Keratinocyte (primary cell): ENCODE measurements at regions not wholly inside any gene's neighbourhood (a gene's known extent, or its start where the extent isn't known, plus 50 kb on each side); places are given as distances from the start of the nearest gene placed in this dataset.
A peak's percentile ranks its signal among the peaks of the same experiment; 100 is the strongest.

Experiments used
- DNase-seq: peaks from one replicate; pipeline ENCODE4 v3.0.0-alpha.2; 2011; ENCODE audit warnings: low read depth, missing footprints, low spot score
- FAIRE-seq: peaks from 2 replicates; lab custom pipeline; 2011; peaks lifted over from hg19 to GRCh38; lab: Jason Lieb, UNC
- H2AFZ ChIP-seq: 2 replicates; pipeline ENCODE4 v1.6.0; 2012; ENCODE audit warnings: low read length, control low read depth, inconsistent platforms; ENCODE audit not compliant: control insufficient read depth
- H3K27ac ChIP-seq: 2 replicates; pipeline ENCODE4 v1.5.1; 2011; ENCODE audit warnings: low read length; ENCODE audit not compliant: control insufficient read depth, insufficient read depth
- H3K27me3 ChIP-seq: 3 replicates; pipeline ENCODE4 v1.6.0; 2011; ENCODE audit warnings: low read length; ENCODE audit not compliant: control insufficient read depth, insufficient read depth; ENCODE audit errors: extremely low read depth
- H3K36me3 ChIP-seq, 2 experiments: 2 replicates in 1 of 2; 3 replicates in 1 of 2; pipeline ENCODE4 v1.5.1; 2011; ENCODE audit warnings: low read length in 2 of 2, mild to moderate bottlenecking in 1 of 2; ENCODE audit not compliant: control insufficient read depth in 2 of 2, insufficient read depth in 2 of 2; ENCODE audit errors: extremely low read depth in 1 of 2
- H3K4me1 ChIP-seq: 3 replicates; pipeline ENCODE4 v1.5.1; 2011; ENCODE audit warnings: low read length; ENCODE audit not compliant: control insufficient read depth, insufficient read depth; ENCODE audit errors: extremely low read depth
- H3K4me2 ChIP-seq: 3 replicates; pipeline ENCODE4 v1.6.0; 2011; ENCODE audit warnings: low read depth, low read length; ENCODE audit not compliant: control insufficient read depth, insufficient read depth; ENCODE audit errors: extremely low read depth
- H3K4me3 ChIP-seq, 3 experiments: fragments of 200-600 bp in 1 of 3; sonication (generic) in 1 of 3; 2 replicates in 2 of 3; 3 replicates in 1 of 3; pipeline ENCODE4 v1.5.1; 2011 to 2016; ENCODE audit warnings: low read length in 3 of 3, mild to moderate bottlenecking in 3 of 3, control low read depth in 2 of 3, inconsistent platforms in 1 of 3, low read depth in 1 of 3, mixed read lengths in 1 of 3, mixed run types in 1 of 3, moderate library complexity in 1 of 3; ENCODE audit not compliant: control insufficient read depth in 2 of 3, insufficient read depth in 2 of 3; ENCODE audit errors: extremely low read depth in 1 of 3
- H3K79me2 ChIP-seq: 2 replicates; pipeline ENCODE4 v1.6.0; 2012; ENCODE audit warnings: low read length; ENCODE audit not compliant: control insufficient read depth, insufficient read depth
- H3K9ac ChIP-seq: 3 replicates; pipeline ENCODE4 v1.6.0; 2011; ENCODE audit warnings: low read length; ENCODE audit not compliant: control insufficient read depth, insufficient read depth; ENCODE audit errors: extremely low read depth
- H3K9me1 ChIP-seq: 3 replicates; pipeline ENCODE4 v1.6.0; 2011; ENCODE audit warnings: low read length; ENCODE audit not compliant: control insufficient read depth, insufficient read depth; ENCODE audit errors: extremely low read depth
- H3K9me3 ChIP-seq: 2 replicates; pipeline ENCODE4 v1.5.1; 2012; ENCODE audit warnings: low read depth, low read length; ENCODE audit not compliant: control insufficient read depth
- H4K20me1 ChIP-seq: 3 replicates; pipeline ENCODE4 v1.6.0; 2011; ENCODE audit warnings: low read length; ENCODE audit not compliant: control insufficient read depth, insufficient read depth; ENCODE audit errors: extremely low read depth
- CTCF ChIP-seq, 3 experiments: IDR thresholded peaks in 1 of 3; conservative IDR thresholded peaks in 1 of 3; optimal IDR thresholded peaks in 1 of 3; 2 replicates in 2 of 3; 3 replicates in 1 of 3; pipeline versions ENCODE3 to v1.5.1; 2011; ENCODE audit warnings: low read length in 3 of 3, mild to moderate bottlenecking in 3 of 3, moderate library complexity in 2 of 3, control low read depth in 1 of 3, inconsistent platforms in 1 of 3; ENCODE audit not compliant: insufficient read depth in 2 of 3; ENCODE audit errors: extremely low read depth in 1 of 3
- EZH2 ChIP-seq: IDR thresholded peaks from one replicate; pipeline ENCODE4 v1.6.1; 2012; ENCODE audit warnings: inconsistent platforms, mild to moderate bottlenecking, low read length, moderate library complexity
- dilution Hi-C: fragments of 300-500 bp; cut with MboI; formaldehyde crosslinking; loops from one replicate; pipeline ENCODE4 v1.7.0; 2020; ENCODE audit warnings: low sequenced_read_pairs; ENCODE audit not compliant: extremely low pct_ligation_motif_present

GRCh38 chr1:869499-870244 is 54.1 kb upstream of the SAMD11 start:
- no peak overlapping the region for H3K4me2 ChIP-seq
- H3K27ac ChIP-seq = no peak overlapping the region
- no peaks in the 10 kb centered on the region for H4K20me1 ChIP-seq
- H2AFZ ChIP-seq = no peak overlapping the region
- H3K9me1 ChIP-seq = no peaks in the 10 kb centered on the region
- H3K9ac ChIP-seq = no peak overlapping the region
- DNase-seq = no peak
- FAIRE-seq = no peak
- H3K27me3 ChIP-seq = peaks cover 5% of the 10 kb centered on the region
- H3K4me1 ChIP-seq = no peaks in the 10 kb centered on the region
- H3K36me3 ChIP-seq = no peaks in the 10 kb centered on the region
- peak in 2 of 3 experiments; percentile 68 to 73 for TF ChIP-seq CTCF (optimal IDR thresholded peaks at IDR 0.05 in 1 of 3, IDR thresholded peaks at IDR 0.05 in 1 of 3, conservative IDR thresholded peaks at IDR 0.05 in 1 of 3; ENCODE audit: extremely low read depth in 1 of 3, insufficient read depth in 2 of 3, low read length in 3 of 3)
- TF ChIP-seq EZH2 = no peak
- no peaks in the 10 kb centered on the region for H3K79me2 ChIP-seq
- no peaks in the 10 kb centered on the region for H3K9me3 ChIP-seq
- dilution Hi-C loops = no loop called here
- no peak overlapping the region for H3K4me3 ChIP-seq
